Dedifferentiated amniotic fluid mesenchymal stem cell (primary cell): ENCODE measurements at regions not wholly inside any gene's neighbourhood (a gene's known extent, or its start where the extent isn't known, plus 50 kb on each side); places are given as distances from the start of the nearest gene placed in this dataset.

Experiments used
- DNase-seq: peaks from one replicate; pipeline ENCODE4 v3.0.0-alpha.2; 2016; ENCODE audit errors: extremely low spot score

GRCh38 chr2:185147361-185147760 lies 549.0 kb downstream of the ZNF804A start:
- DNase-seq = no peak

- DNase-seq = no peak
Observed at GRCh38 chr2:185152186-185152585, 553.9 kb downstream of the ZNF804A start.

- no peak for DNase-seq
Observed at GRCh38 chr2:185161701-185162100, 563.4 kb downstream of the ZNF804A start.

GRCh38 chr2:185174353-185174752 lies 564.3 kb upstream of the FSIP2 start:
- DNase-seq = no peak

GRCh38 chr2:185179743-185180142 lies 558.9 kb upstream of the FSIP2 start:
- no peak for DNase-seq

GRCh38 chr2:185181901-185182300 lies 556.7 kb upstream of the FSIP2 start:
- DNase-seq = no peak

- DNase-seq = no peak
Observed at GRCh38 chr2:185185044-185185443, 553.6 kb upstream of the FSIP2 start.

- no peak for DNase-seq
Observed at GRCh38 chr2:185187421-185187820, 551.2 kb upstream of the FSIP2 start.

- no peak for DNase-seq
Observed at GRCh38 chr2:185188656-185189055, 549.9 kb upstream of the FSIP2 start.

- DNase-seq = no peak
Observed at GRCh38 chr2:185201063-185201462, 537.5 kb upstream of the FSIP2 start.

- DNase-seq = no peak
Observed at GRCh38 chr2:185202381-185202780, 536.2 kb upstream of the FSIP2 start.

- DNase-seq = no peak
Observed at GRCh38 chr2:185202945-185203528, 535.6 kb upstream of the FSIP2 start.

GRCh38 chr2:185208261-185208660 lies 530.3 kb upstream of the FSIP2 start:
- DNase-seq = no peak

- no peak for DNase-seq
Observed at GRCh38 chr2:185215497-185215896, 523.1 kb upstream of the FSIP2 start.

GRCh38 chr2:185219981-185220380 lies 518.6 kb upstream of the FSIP2 start:
- DNase-seq = no peak

GRCh38 chr2:185222311-185222710 lies 516.3 kb upstream of the FSIP2 start:
- no peak for DNase-seq

GRCh38 chr2:185227391-185227790 lies 511.2 kb upstream of the FSIP2 start:
- no peak for DNase-seq

- DNase-seq = no peak
Observed at GRCh38 chr2:185239491-185239890, 499.1 kb upstream of the FSIP2 start.

GRCh38 chr2:185240796-185241195 lies 497.8 kb upstream of the FSIP2 start:
- no peak for DNase-seq

GRCh38 chr2:185241556-185241955 lies 497.0 kb upstream of the FSIP2 start:
- DNase-seq = no peak

- no peak for DNase-seq
Observed at GRCh38 chr2:185242462-185242861, 496.1 kb upstream of the FSIP2 start.

GRCh38 chr2:185245216-185245615 lies 493.4 kb upstream of the FSIP2 start:
- DNase-seq = no peak

GRCh38 chr2:185245806-185246205 lies 492.8 kb upstream of the FSIP2 start:
- no peak for DNase-seq

- DNase-seq = no peak
Observed at GRCh38 chr2:185246717-185247116, 491.9 kb upstream of the FSIP2 start.
